Suppressor macrophage (primary cell): ENCODE measurements at regions not wholly inside any gene's neighbourhood (a gene's known extent, or its start where the extent isn't known, plus 50 kb on each side); places are given as distances from the start of the nearest gene placed in this dataset.
"Not testable (repeated sequence)": the region's sequence is repeated elsewhere in the genome, so short reads cannot be mapped to it uniquely, and the experiment has no call there.

ENCODE experiments used
- DNase-seq, 4 experiments: peaks; one replicate each; pipeline ENCODE4 v3.0.0-alpha.2; 2020 to 2022

DNA sequence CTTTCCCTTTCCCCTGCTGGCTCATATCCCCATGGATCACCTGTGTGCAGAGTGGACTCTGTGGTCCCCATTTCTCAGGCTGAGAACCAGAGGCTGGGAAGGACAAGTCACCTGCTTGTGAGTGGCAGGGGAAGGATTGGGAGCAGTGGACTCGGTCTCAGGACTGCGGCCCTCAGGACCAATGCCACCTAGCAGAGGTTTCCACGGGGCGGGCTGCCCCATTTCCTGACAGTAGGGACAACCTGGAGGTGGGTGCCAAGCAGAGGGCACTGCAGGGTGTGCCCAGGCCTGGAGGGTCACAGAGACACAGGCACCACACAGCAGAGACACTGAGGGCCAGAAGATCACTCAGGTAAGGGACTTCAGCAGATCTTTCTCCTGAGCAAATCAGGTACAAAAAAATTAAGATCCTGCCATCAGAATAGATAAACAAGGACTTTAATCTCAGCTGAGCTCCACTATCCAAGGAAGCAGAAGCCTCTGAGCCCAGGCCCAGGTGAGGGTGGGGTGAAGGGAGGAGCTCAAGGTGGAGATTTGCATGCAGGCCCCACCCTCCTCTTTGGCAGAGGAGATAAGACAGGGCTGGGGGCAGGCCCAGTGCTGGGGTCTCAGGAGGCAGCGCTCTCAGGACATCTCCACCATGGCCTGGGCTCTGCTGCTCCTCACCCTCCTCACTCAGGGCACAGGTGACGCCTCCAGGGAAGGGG lies 113.8 kb downstream of the GGTLC2 start:
- not testable (repeated sequence) for DNase-seq

GRCh38 chr22:22759371-22759770 lies 115.0 kb downstream of the GGTLC2 start:
- DNase-seq: no peak

DNA sequence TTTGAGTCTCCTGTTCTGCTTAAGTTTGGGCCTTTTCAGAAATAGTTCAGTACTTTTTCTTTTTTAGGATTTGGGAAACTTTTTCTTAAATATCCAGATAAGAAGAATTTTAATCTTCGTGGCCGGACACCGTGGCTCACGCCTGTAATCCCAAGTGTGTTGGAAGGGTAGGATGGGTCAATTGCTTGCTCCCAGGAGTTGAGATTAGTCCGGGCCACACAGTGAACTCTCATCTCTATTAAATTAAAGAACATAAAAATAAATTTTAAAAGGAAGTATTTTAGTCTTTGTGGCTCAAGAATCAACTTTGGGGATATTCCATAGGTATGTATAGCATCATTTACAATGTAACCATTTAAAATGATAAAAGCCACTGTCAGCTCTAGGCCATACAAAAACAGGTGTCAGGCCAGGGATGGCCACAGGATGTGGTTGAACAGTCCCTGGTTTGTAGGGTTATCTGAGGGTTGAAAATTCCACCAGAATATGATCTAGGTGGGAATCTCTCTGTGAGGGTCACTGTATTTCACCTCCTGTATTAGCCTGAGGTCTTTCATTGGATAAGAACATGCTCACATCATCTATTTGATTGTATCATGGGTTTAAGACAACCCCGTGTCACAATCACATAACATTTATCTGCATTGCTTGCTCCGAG lies 115.6 kb downstream of the GGTLC2 start:
- no peak for DNase-seq

DNA sequence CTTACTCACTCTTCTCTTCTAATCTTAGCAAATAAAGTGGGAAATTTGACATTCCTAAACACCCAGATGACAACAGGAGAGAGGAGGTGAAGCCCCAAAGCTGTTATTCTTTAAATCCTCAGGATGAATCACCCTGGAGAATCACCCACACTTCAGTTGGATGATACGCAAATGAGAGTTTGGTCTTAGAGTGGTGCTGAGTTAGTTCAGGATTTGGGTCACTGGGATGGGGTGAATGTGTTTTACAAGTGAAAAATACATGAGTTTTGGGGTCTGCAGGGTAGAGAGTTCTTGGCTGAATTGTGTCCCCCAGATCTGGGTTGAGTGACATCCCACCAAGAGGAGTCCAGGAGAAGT lies 117.2 kb downstream of the GGTLC2 start:
- no peak for DNase-seq

DNA sequence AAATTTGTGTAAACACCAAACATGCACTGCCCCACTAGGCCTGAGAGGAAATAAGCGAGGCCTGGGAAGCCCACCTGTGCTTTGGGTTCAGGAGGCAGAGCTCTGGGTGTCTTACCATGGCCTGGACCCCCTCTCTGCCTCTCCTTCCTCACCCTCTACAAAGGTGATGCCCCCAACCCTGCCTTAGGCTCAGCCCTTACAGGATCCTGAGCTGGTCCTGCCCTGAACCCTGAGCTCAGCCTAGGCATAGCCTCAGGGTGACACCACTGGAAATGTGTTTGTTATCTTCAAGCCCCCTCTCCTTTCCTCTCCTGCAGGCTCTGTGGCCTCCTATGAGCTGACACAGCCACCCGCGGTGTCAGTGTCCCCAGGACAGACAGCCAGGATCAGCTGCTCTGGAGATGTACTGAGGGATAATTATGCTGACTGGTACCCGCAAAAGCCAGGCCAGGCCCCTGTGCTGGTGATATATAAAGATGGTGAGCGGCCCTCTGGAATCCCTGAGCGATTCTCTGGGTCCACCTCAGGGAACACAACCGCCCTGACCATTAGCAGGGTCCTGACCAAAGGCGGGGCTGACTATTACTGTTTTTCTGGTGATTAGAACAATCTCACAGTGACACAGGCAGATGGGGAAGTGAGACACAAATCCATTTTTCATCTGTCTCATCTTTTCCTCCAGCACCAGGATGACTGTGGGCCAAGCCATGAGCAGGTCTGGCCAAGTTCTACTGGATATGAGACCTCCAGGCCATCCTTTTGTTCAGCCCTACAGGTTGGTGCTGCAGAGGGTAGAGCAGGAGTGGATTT lies 117.8 kb downstream of the GGTLC2 start:
- no peak for DNase-seq

GRCh38 chr22:22763512-22763911 lies 119.1 kb downstream of the GGTLC2 start:
- DNase-seq: no peak

DNA sequence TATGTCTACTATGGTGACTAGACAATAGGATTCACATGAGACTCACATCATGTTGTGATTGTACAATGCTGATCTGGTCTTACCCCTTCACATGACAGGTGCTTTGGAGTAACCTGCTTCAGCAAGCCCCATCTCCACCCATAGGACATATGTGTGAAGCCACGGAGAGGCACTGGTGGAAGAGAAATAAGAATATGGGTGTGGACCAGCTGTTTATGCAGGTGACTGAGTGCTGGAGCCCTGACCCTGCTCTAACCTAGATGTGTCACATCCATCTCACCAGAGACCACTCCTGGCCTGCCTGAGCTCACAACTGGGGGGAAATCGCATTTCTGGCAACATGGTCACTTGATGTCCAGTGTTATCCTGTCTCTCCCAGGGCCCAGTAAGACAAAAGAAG lies 119.7 kb downstream of the GGTLC2 start:
- DNase-seq: no peak

- DNase-seq: no peak
These were observed 119.6 kb upstream of the IGLL5 start for GRCh38 chr22:22767876-22768602.

- no peak for DNase-seq
These were observed 118.7 kb upstream of the IGLL5 start for GRCh38 chr22:22768885-22769284.

DNA sequence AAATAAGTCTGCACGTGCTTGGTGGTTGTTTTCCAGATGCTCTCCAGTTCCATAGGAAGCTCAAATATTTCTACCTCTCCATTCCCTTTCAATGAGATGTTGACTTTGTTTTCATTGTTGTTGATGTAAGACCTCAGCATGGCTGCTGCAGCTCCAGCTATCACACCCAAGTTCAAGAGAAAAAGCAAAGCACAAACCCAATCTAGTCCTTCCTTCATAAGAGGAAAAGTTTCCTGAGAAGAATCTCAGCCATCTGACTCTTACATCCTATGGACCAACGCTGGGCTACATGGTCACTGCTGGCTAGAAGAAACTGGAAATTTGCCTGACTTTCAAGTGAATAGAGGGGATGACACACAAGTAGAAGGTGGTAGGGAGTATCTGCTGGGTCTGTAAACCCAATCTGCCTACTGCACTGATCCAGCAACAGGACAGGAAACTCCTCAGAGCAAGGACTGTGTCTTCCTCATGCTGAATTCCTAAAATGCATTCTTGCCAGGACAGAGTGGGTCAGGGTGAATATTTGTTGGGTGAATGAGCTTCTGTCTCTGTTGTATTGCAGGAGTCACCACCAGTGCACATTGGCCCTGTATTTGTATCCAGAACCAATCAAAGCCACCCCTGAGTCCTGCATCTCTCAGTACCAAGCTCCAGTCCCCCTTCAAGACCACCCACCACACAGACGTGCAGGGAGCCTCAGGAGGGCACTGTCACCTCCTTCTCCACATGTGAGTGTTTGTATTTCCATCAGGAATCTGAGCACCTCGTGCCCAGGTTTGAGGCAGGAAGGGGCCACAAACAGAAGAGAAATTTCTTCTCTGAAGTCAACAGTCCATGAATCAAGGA lies 118.0 kb upstream of the IGLL5 start:
- DNase-seq: no peak

GRCh38 chr22:22770280-22770871 lies 117.2 kb upstream of the IGLL5 start:
- peak; percentile 57 to 82 (median 67) for DNase-seq

- no peak for DNase-seq
These were observed 116.7 kb upstream of the IGLL5 start for GRCh38 chr22:22770881-22771280.

GRCh38 chr22:22771696-22772377 lies 115.8 kb upstream of the IGLL5 start:
- DNase-seq: no peak

GRCh38 chr22:22772396-22772795 lies 115.2 kb upstream of the IGLL5 start:
- DNase-seq: no peak

DNA sequence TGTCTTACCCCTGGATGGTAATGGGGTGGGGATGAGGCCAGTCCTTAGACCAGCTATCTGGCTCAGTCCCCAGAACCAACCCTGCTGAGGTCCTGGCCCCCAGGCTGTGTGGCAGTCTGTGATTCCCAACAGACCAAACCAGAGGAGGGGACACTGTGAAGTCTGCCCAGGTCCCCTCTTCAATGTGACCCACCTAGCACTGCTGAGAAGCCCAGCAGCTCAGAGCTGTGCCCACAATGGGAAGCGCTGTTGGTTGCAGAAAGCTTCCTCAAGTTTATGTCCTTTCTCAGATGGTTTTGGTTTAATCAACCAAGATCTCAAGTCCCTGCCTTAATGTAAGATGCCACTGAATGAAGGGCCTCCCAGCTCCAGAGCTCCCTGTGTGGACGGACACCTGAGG lies 114.7 kb upstream of the IGLL5 start:
- DNase-seq: no peak

DNA sequence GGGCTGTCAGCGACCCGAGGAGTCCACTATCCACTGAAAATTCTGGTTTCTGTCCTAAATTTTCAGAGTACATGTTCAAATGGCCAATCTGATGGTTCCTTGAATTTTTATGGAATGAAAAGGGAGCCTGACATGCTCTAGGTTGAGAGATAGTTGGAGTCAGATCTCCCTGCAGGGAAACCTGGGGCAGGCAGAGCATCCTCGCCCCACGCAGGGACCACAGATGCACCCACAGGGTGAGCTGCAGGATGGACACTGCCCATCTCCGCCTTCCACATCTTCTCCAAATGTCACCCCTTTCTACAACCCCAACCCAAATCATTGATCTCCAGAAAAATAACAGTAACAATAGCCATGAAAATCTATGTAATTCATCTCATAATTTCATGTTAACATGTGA lies 114.2 kb upstream of the IGLL5 start:
- no peak for DNase-seq

DNA sequence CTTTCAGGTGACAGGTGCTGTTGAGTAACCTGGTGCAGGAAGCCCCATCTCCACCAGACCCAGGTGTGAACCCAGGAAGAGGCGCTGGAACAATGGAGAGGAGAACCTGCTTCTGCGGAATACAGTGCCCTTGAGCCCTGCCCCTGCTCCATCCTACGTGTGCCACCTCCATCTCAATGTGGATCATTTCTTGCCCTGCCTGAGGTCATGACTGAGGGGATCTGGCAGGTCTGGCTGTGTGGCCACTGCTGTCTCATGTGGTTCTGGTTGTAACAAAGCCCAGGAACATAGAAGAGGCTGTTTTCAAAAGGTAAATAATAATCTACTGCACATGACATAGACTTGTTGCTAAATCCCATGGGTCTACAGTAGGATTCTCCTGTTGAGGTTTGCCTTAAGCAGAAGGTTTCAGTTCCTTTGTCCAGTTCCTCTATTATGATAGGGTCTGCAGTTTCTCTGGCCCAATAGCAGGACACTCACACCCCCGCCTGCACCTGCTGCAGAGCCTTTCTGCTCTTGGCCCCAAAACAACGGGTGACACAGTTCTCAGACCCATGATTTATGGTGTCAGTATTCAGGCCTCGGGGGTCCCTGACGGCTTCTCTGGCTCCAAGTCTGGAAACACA lies 113.5 kb upstream of the IGLL5 start:
- DNase-seq: peak; percentile 44 to 79 (median 70)

DNA sequence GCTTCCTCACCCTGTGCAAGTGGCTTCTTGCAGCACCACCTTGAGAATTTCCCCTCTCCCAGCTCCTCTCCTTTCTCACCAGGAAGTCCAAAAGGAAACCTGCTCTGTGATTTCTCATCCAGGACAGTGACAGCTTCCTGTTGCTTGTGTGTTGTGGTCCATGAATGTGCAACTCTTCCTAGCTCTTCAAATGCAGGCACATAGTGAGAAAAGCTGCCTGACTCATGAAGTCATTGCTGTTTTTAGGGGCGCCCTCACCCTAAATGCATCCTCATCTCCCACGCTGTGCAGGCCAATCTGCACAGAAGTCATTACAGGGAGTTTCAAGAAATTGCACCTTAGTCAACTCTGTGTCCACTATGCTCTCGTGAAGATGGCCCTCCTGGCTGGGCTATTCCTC lies 112.9 kb upstream of the IGLL5 start:
- DNase-seq: peak in 3 of 4 experiments; percentile 15 to 49 (median 18)

DNA sequence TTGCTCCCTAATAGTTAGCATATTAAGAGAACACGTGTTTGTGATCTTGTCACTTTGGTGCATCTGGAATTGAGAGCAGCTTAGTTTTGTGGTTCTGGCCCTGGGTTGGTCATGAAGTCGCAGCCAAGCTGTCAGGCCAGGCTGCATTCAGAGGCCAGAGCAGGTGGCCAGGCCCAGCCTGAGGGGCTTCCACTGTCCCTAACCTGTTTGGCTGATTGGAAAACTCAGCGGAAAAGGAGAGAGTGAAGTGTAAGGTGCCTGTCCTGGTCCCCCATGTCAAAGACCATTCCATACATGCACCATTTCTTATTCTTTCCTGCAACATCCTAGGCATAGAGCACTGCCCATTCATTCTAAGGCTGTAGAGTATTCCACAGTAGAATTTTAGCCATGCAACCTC lies 111.5 kb upstream of the IGLL5 start:
- no peak for DNase-seq

DNA sequence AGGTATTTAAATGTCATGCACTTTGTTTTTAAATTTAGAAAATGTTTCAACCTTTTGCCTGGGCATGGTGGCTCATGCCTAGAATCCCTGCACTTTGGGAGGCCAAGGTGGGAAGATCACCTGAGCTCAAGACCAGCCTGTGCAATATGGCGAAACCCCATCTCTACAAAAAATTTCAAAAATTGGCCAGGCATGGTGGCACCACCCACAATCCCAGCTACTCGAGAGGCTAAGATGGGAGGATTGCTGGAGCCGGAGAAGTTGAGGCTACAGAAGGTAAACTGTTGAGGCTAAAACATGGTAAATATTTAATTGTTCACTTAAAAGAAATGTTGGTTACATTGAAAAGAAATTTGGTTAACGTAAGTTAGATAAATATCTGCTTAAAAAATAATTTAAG lies 108.4 kb upstream of the IGLL5 start:
- no peak for DNase-seq

DNA sequence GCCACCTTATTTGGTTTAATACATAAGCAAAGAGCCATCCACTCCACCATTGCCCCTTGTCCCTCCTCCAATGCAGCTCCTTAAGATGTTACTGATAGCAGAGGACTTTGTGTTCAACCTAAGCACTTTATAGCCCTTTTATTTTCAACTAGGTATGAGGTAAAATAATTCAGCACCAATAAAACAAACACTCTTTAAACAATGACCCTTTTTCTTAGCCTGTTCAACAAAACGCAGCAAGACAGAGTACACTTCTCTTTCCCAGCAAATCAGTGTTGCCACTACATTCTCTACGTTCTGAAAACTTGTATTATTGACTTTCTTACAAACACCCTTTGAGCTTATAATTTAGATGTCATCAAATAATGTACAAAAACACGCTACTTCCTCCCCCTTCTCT lies 104.0 kb upstream of the IGLL5 start:
- no peak for DNase-seq
